ENCODE measurements at regions not wholly inside any gene's neighbourhood (a gene's known extent, or its start where the extent isn't known, plus 50 kb on each side); places are given as distances from the start of the nearest gene placed in this dataset.

DNA sequence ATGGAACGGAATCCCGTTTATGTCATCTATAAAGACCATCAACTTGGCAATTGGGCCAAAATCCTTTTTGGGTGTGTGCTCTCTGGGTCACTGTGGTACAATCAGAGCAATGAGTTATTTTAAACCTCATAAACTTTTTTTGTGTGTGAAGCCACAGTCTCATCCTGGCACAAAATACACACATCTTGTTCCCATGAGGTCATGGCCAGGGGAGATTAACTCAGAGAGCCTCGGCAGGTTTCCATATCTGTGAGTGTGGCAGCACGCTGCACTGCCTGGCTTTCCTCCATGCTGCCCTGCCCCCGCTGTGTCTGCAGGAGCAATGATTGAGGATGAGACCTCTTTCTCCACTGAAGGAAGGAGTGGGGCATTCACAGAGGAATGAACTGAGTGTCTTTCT, 54.0 kb upstream of the DLG1 start:
- TF ChIP-seq, protein P1, sequence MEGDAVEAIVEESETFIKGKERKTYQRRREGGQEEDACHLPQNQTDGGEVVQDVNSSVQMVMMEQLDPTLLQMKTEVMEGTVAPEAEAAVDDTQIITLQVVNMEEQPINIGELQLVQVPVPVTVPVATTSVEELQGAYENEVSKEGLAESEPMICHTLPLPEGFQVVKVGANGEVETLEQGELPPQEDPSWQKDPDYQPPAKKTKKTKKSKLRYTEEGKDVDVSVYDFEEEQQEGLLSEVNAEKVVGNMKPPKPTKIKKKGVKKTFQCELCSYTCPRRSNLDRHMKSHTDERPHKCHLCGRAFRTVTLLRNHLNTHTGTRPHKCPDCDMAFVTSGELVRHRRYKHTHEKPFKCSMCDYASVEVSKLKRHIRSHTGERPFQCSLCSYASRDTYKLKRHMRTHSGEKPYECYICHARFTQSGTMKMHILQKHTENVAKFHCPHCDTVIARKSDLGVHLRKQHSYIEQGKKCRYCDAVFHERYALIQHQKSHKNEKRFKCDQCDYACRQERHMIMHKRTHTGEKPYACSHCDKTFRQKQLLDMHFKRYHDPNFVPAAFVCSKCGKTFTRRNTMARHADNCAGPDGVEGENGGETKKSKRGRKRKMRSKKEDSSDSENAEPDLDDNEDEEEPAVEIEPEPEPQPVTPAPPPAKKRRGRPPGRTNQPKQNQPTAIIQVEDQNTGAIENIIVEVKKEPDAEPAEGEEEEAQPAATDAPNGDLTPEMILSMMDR (IDR thresholded peaks at IDR 0.05) = no peak
- TF ChIP-seq POLR2A (IDR thresholded peaks at IDR 0.05) = no peak
